Smooth muscle cell (in vitro differentiated cells): ENCODE measurements at regions not wholly inside any gene's neighbourhood (a gene's known extent, or its start where the extent isn't known, plus 50 kb on each side); places are given as distances from the start of the nearest gene placed in this dataset.

ENCODE experiments used
- DNase-seq: peaks from one replicate; lab custom pipeline; 2025; ENCODE audit not compliant: unreplicated experiment; lab: John Stamatoyannopoulos, UW
- H2AFZ ChIP-seq: fragments of 200-600 bp; sonication (generic); 2 replicates; pipeline ENCODE4 v1.6.0; 2016; ENCODE audit warnings: antibody characterized with exemption, low read depth, mild to moderate bottlenecking
- H3F3A ChIP-seq: fragments of 200-600 bp; sonication (generic); 2 replicates; pipeline ENCODE4 v1.6.0; 2017; ENCODE audit warnings: antibody characterized with exemption, low read depth
- H3K27ac ChIP-seq: fragments of 200-600 bp; sonication (generic); 2 replicates; pipeline ENCODE4 v1.5.1; 2016; ENCODE audit warnings: low read depth, mild to moderate bottlenecking
- H3K27me3 ChIP-seq: fragments of 200-600 bp; sonication (generic); 2 replicates; pipeline ENCODE4 v1.6.1; 2016; ENCODE audit warnings: low read depth, mild to moderate bottlenecking
- H3K36me3 ChIP-seq: fragments of 200-600 bp; sonication (generic); 2 replicates; pipeline ENCODE4 v1.5.1; 2016; ENCODE audit warnings: low read depth
- H3K4me1 ChIP-seq: fragments of 200-600 bp; sonication (generic); 2 replicates; pipeline ENCODE4 v1.5.1; 2016; ENCODE audit warnings: low read depth
- H3K4me2 ChIP-seq: fragments of 200-600 bp; sonication (generic); 2 replicates; pipeline ENCODE4 v1.6.0; 2016; ENCODE audit warnings: mild to moderate bottlenecking
- H3K4me3 ChIP-seq: fragments of 200-600 bp; sonication (generic); 2 replicates; pipeline ENCODE4 v1.5.1; 2016; ENCODE audit warnings: mild to moderate bottlenecking
- H3K79me2 ChIP-seq: fragments of 200-600 bp; sonication (generic); 2 replicates; pipeline ENCODE4 v1.6.0; 2016; ENCODE audit warnings: low read depth, mild to moderate bottlenecking
- H3K9ac ChIP-seq: fragments of 200-600 bp; sonication (generic); 2 replicates; pipeline ENCODE4 v1.6.0; 2016; ENCODE audit warnings: low read depth
- H3K9me3 ChIP-seq: fragments of 200-600 bp; sonication (generic); replicated peaks from 2 replicates; pipeline ENCODE4 v1.5.1; 2016; ENCODE audit warnings: low read depth
- H4K20me1 ChIP-seq: fragments of 200-600 bp; sonication (generic); 2 replicates; pipeline ENCODE4 v1.6.0; 2016; ENCODE audit warnings: low read depth
- CTCF ChIP-seq: fragments of 200-600 bp; sonication (generic); IDR thresholded peaks from 2 replicates; pipeline ENCODE4 v1.5.1; 2017; ENCODE audit warnings: borderline replicate concordance, mild to moderate bottlenecking, antibody characterized with exemption; ENCODE audit not compliant: insufficient read depth, poor library complexity, severe bottlenecking
- WGBS: methylation state at CpG from one replicate; pipeline ENCODE4 v1.1.7; 2016; ENCODE audit warnings: low lambda C conversion rate; 5-methylcytosine and 5-hydroxymethylcytosine counted together

GRCh38 chr17:6346986-6347385 lies 87.9 kb downstream of the AIPL1 start:
- no peak overlapping the region for H3K27ac ChIP-seq
- no peaks in the 10 kb centered on the region for H3K9me3 ChIP-seq
- no peak overlapping the region for H3K9ac ChIP-seq
- no peaks in the 10 kb centered on the region for H3K79me2 ChIP-seq
- H3K36me3 ChIP-seq: no peaks in the 10 kb centered on the region
- TF ChIP-seq CTCF: no peak
- no peak overlapping the region for H2AFZ ChIP-seq
- H3F3A ChIP-seq: no peaks in the 10 kb centered on the region
- H4K20me1 ChIP-seq: no peaks in the 10 kb centered on the region
- DNase-seq: no peak
- H3K4me2 ChIP-seq: no peak overlapping the region
- 95% methylated on average over 2 of the region's 2 CpGs for WGBS
- H3K4me1 ChIP-seq: no peaks in the 10 kb centered on the region
- no peak overlapping the region for H3K4me3 ChIP-seq
- no peaks in the 10 kb centered on the region for H3K27me3 ChIP-seq

- no peak overlapping the region for H3K4me2 ChIP-seq
- H2AFZ ChIP-seq: no peak overlapping the region
- 86% methylated on average over 6 of the region's 6 CpGs for WGBS
- no peaks in the 10 kb centered on the region for H3K36me3 ChIP-seq
- no peak for DNase-seq
- no peak overlapping the region for H3K27ac ChIP-seq
- no peaks in the 10 kb centered on the region for H3K27me3 ChIP-seq
- no peaks in the 10 kb centered on the region for H3K9me3 ChIP-seq
- no peak overlapping the region for H3K4me3 ChIP-seq
- H3K9ac ChIP-seq: no peak overlapping the region
- H3K4me1 ChIP-seq: no peaks in the 10 kb centered on the region
- no peaks in the 10 kb centered on the region for H4K20me1 ChIP-seq
- no peaks in the 10 kb centered on the region for H3F3A ChIP-seq
- TF ChIP-seq CTCF: no peak
- no peaks in the 10 kb centered on the region for H3K79me2 ChIP-seq
Observed at GRCh38 chr17:6346156-6346786, 88.7 kb downstream of the AIPL1 start.

- H2AFZ ChIP-seq: no peak overlapping the region
Observed at GRCh38 chr17:6343736-6344135, 91.2 kb downstream of the AIPL1 start.

More at GRCh38 chr17:6343736-6344135, 91.2 kb downstream of the AIPL1 start:
- H3F3A ChIP-seq: no peaks in the 10 kb centered on the region
- no peak overlapping the region for H3K9ac ChIP-seq
- H3K9me3 ChIP-seq: no peaks in the 10 kb centered on the region
- no peaks in the 10 kb centered on the region for H3K36me3 ChIP-seq
- H3K27ac ChIP-seq: no peak overlapping the region
- no peaks in the 10 kb centered on the region for H3K79me2 ChIP-seq
- DNase-seq: no peak
- H3K4me1 ChIP-seq: no peaks in the 10 kb centered on the region
- H3K27me3 ChIP-seq: no peaks in the 10 kb centered on the region
- no peaks in the 10 kb centered on the region for H4K20me1 ChIP-seq
- H3K4me2 ChIP-seq: no peak overlapping the region
- H3K4me3 ChIP-seq: no peak overlapping the region
- TF ChIP-seq CTCF: no peak
- 71% methylated on average over 3 of the region's 3 CpGs for WGBS
